ENCODE measurements at regions not wholly inside any gene's neighbourhood (a gene's known extent, or its start where the extent isn't known, plus 50 kb on each side); places are given as distances from the start of the nearest gene placed in this dataset.

DNA sequence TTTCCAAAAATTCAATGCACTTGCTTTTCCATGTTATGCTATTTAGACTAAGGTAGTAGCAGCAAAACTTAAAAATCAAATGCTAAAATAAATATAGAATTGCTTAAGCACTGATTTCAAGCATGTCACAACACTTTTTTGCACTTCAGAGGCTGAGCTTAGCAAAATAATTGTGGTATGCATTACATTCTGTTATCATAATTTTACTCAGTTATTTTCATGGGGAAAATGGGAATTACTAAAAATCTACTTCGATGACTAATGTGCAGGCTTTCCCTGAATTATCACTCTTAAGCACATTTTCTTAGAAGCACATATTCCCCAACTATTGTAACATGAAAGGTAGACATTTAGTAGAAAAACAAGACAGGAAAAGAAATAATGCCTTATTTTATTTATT is 322.4 kb upstream of the CBLB start:
- intact Hi-C loops (cut with DNase I; ENCODE audit: low total_unique reads) = no loop called here
- 91 to 93% methylated on average over 1 of the region's 1 CpG for WGBS, 2 donors
- no peak for TF ChIP-seq POLR2A (IDR thresholded peaks at IDR 0.05)
- TF ChIP-seq, protein P1, sequence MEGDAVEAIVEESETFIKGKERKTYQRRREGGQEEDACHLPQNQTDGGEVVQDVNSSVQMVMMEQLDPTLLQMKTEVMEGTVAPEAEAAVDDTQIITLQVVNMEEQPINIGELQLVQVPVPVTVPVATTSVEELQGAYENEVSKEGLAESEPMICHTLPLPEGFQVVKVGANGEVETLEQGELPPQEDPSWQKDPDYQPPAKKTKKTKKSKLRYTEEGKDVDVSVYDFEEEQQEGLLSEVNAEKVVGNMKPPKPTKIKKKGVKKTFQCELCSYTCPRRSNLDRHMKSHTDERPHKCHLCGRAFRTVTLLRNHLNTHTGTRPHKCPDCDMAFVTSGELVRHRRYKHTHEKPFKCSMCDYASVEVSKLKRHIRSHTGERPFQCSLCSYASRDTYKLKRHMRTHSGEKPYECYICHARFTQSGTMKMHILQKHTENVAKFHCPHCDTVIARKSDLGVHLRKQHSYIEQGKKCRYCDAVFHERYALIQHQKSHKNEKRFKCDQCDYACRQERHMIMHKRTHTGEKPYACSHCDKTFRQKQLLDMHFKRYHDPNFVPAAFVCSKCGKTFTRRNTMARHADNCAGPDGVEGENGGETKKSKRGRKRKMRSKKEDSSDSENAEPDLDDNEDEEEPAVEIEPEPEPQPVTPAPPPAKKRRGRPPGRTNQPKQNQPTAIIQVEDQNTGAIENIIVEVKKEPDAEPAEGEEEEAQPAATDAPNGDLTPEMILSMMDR (IDR thresholded peaks at IDR 0.05) = no peak
- H3K4me3 ChIP-seq (ENCODE audit: low read depth, poor library complexity, severe bottlenecking) = no peak overlapping the region
- DNase-seq (ENCODE audit: low spot score in 2 of 2) = no peak

DNA sequence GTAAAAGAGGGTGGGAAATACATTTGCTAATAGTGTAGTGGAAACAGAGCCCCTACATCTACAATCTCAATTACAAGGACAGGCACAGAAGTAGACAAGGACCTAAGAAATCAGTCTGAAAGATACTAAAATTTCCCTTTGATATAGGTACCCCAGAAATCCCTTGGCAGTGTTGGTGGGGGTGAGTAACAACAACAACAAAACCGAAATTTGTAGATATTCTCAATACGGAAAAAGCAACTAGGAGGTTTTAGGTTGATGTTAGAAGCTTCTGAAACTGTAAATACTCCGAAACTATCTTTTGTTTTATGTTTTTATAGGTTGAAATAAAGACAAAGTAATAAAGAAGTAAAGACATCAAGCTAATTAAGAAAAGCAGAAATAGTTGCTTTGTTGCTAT is 323.1 kb upstream of the CBLB start:
- 89 to 96% methylated on average over 3 of the region's 3 CpGs for WGBS, 2 donors
- H3K4me3 ChIP-seq (ENCODE audit: low read depth, poor library complexity, severe bottlenecking) = no peak overlapping the region
- intact Hi-C loops (cut with DNase I; ENCODE audit: low total_unique reads) = no loop called here
- no peak for TF ChIP-seq POLR2A (IDR thresholded peaks at IDR 0.05)
- TF ChIP-seq, protein P1 (IDR thresholded peaks at IDR 0.05) = no peak
- DNase-seq (ENCODE audit: low spot score in 2 of 2) = no peak

DNA sequence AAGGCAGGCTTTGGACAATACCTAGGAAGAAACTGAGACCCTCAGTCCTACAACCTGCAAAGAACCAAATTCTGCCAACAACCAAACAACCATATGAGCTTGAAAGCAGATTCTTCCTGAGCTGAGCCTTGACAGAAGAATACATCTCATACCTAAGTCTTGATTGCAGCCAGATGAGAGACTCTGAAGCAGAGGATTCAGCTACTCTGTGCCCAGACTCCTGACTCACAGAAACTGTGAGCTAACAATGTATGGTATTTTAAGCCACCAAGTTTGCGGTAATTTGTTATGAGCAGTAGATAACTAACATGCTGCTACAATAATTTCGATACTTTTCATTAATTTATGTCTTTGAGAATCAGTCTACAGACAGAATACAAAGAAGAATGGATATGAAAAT is 325.1 kb upstream of the CBLB start:
- H3K4me3 ChIP-seq (ENCODE audit: low read depth, poor library complexity, severe bottlenecking) = no peak overlapping the region
- WGBS, 2 donors = 84 to 88% methylated on average over 2 of the region's 2 CpGs
- intact Hi-C loops (cut with DNase I; ENCODE audit: low total_unique reads) = no loop called here
- DNase-seq (ENCODE audit: low spot score in 2 of 2) = no peak
- TF ChIP-seq POLR2A (IDR thresholded peaks at IDR 0.05) = no peak
- TF ChIP-seq, protein P1 (IDR thresholded peaks at IDR 0.05) = no peak

DNA sequence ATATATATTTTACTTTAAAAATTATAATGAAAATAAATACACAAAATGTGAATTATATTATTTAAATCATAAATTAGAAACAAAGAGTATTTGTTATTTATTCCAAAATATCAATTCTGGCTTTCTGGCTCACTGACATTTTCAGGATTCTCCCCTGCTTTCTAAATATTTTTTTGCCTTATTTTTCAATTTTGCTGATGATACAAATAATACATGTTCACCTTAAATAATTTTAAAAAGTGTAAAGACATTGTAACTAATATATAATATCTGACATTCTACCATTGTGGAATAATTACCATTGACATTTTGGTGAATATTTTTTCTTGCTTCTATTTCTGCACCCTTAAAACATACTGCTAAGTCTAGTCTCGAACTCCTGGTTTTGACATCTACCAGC is 325.9 kb upstream of the CBLB start:
- 98% methylated on average over 1 of the region's 1 CpG for WGBS, 2 donors
- no peak for DNase-seq (ENCODE audit: low spot score in 2 of 2)
- intact Hi-C loops (cut with DNase I; ENCODE audit: low total_unique reads) = no loop called here
- TF ChIP-seq, protein P1 (IDR thresholded peaks at IDR 0.05) = no peak
- TF ChIP-seq POLR2A (IDR thresholded peaks at IDR 0.05) = no peak
- H3K4me3 ChIP-seq (ENCODE audit: low read depth, poor library complexity, severe bottlenecking) = no peak overlapping the region

DNA sequence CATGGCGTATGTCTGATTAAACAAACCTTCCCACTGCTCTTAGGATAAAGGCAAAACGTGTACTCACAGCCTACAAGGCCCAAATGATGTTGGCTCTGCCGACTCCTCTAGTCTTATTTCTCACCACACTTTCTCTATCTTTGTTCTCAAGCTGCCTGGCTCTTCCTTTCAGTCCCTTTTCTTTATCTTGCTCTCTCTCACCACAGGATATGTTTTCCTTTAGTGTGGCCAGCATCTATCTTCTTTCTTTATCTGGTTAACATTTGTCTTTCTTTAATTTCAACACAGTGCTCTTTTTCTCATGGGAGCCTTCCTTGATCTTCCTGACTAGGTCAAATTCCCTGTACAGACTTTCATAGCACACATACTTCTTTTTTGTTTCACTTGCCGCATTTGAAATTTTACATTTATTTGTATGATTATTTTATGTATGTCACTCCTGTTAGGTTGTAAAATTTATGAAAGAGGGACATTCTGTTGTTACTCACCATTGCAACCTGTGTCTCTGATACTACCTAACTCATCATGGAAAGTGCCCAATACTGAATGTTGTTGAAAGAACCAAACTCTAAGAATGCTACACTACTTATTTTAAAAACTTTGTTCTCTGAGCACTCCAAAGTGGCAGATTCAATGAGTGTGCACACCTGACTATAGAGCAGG is 328.9 kb upstream of the CBLB start:
- intact Hi-C loops (cut with DNase I; ENCODE audit: low total_unique reads) = no loop called here
- H3K4me3 ChIP-seq (ENCODE audit: low read depth, poor library complexity, severe bottlenecking) = no peak overlapping the region
- DNase-seq (ENCODE audit: low spot score in 2 of 2) = no peak
- 81 to 86% methylated on average over 4 of the region's 4 CpGs for WGBS, 2 donors
- TF ChIP-seq, protein P1 (IDR thresholded peaks at IDR 0.05) = no peak
- no peak for TF ChIP-seq POLR2A (IDR thresholded peaks at IDR 0.05)
